ENCODE measurements at regions not wholly inside any gene's neighbourhood (a gene's known extent, or its start where the extent isn't known, plus 50 kb on each side); places are given as distances from the start of the nearest gene placed in this dataset.

DNA sequence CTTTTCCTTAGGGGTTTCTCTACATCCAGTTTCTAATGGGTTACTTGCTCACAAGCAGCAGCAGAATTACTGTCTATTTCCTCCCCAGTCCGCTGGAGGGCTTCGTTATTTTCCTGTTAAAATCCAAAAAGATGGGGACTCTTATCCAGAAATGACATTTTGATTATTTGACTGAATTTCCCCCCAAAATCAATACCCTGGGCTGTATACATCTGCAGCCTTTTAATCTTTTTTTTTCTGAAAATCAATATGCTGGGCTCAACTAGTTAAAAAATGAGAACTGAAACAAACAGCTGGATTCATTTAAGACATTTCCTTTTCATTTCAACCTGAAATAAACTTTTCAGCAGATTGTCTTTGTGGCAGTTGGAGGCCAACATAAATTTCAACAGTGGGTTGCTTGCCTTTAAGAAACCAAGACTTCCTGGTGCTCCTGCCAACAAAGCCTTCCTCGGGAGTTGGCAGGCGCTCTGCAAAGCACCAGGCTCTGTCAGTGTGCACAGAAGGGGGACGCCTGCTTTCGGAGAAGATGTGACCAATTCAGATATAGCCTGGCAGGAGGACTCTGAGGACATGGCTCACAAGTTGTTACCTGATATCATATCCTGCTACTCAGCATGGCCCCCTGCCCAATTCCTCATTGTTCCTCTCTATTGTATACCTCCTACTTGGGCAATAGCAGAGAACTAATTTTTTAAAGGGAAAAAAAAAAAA, 204.7 kb upstream of the ARG1 start:
- intact Hi-C loops (cut with micrococcal nuclease; ENCODE audit: unreplicated experiment) (no loop called here), in situ Hi-C loops (cut with HindIII; ENCODE audit: low pct_unique_long_range_greater_than_20kb, low sequenced_read_pairs) (no loop called here)
- no peaks in the 10 kb centered on the region; the same call in 1 of the 2 replicates for H3K27me3 ChIP-seq (ENCODE audit: control insufficient read depth, insufficient read depth, low read length)
- no peak; the same call in 1 of the 2 replicates for ATAC-seq
- no TSS peak for BruUV-seq (replicated peaks)
- H3K27ac ChIP-seq (ENCODE audit: low read length): no peak overlapping the region
- DNase-seq (ENCODE audit: low read depth, low spot score): no peak
- no peaks in the 10 kb centered on the region for H3K4me1 ChIP-seq (ENCODE audit: control insufficient read depth, insufficient read depth, low read length)
- H3K9me3 ChIP-seq (ENCODE audit: control insufficient read depth, insufficient read depth, low read depth, low read length): no peaks in the 10 kb centered on the region
- ChIA-PET POLR2A (interaction anchor here (1.1 kb wide), 1 partner anchor 17 kb away, joined by 3 read pairs; no protein-coding TSS in a partner anchor), CTCF (no interaction called here)
- H3K4me3 ChIP-seq (ENCODE audit: low read depth in 2 of 2, low read length in 2 of 2): no peak overlapping the region
- TF ChIP-seq, protein P1, sequence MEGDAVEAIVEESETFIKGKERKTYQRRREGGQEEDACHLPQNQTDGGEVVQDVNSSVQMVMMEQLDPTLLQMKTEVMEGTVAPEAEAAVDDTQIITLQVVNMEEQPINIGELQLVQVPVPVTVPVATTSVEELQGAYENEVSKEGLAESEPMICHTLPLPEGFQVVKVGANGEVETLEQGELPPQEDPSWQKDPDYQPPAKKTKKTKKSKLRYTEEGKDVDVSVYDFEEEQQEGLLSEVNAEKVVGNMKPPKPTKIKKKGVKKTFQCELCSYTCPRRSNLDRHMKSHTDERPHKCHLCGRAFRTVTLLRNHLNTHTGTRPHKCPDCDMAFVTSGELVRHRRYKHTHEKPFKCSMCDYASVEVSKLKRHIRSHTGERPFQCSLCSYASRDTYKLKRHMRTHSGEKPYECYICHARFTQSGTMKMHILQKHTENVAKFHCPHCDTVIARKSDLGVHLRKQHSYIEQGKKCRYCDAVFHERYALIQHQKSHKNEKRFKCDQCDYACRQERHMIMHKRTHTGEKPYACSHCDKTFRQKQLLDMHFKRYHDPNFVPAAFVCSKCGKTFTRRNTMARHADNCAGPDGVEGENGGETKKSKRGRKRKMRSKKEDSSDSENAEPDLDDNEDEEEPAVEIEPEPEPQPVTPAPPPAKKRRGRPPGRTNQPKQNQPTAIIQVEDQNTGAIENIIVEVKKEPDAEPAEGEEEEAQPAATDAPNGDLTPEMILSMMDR (IDR thresholded peaks at IDR 0.05): no peak
- TF ChIP-seq SIN3A (IDR thresholded peaks at IDR 0.05; ENCODE audit: borderline replicate concordance, insufficient read depth, low read depth, low read length) (no peak), POLR2AphosphoS5 (IDR thresholded peaks at IDR 0.05; ENCODE audit: low read depth, low read length) (no peak), TCF7L2 (IDR thresholded peaks at IDR 0.05; ENCODE audit: low read depth, low read length) (no peak)
- TF ChIP-seq, protein P2, sequence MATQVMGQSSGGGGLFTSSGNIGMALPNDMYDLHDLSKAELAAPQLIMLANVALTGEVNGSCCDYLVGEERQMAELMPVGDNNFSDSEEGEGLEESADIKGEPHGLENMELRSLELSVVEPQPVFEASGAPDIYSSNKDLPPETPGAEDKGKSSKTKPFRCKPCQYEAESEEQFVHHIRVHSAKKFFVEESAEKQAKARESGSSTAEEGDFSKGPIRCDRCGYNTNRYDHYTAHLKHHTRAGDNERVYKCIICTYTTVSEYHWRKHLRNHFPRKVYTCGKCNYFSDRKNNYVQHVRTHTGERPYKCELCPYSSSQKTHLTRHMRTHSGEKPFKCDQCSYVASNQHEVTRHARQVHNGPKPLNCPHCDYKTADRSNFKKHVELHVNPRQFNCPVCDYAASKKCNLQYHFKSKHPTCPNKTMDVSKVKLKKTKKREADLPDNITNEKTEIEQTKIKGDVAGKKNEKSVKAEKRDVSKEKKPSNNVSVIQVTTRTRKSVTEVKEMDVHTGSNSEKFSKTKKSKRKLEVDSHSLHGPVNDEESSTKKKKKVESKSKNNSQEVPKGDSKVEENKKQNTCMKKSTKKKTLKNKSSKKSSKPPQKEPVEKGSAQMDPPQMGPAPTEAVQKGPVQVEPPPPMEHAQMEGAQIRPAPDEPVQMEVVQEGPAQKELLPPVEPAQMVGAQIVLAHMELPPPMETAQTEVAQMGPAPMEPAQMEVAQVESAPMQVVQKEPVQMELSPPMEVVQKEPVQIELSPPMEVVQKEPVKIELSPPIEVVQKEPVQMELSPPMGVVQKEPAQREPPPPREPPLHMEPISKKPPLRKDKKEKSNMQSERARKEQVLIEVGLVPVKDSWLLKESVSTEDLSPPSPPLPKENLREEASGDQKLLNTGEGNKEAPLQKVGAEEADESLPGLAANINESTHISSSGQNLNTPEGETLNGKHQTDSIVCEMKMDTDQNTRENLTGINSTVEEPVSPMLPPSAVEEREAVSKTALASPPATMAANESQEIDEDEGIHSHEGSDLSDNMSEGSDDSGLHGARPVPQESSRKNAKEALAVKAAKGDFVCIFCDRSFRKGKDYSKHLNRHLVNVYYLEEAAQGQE (IDR thresholded peaks at IDR 0.05; ENCODE audit: insufficient read depth in 1 of 2, low read depth in 2 of 2, low read length in 1 of 2): no peak
- no peaks in the 10 kb centered on the region for H3K36me3 ChIP-seq (ENCODE audit: control insufficient read depth, insufficient read depth, low read length)

DNA sequence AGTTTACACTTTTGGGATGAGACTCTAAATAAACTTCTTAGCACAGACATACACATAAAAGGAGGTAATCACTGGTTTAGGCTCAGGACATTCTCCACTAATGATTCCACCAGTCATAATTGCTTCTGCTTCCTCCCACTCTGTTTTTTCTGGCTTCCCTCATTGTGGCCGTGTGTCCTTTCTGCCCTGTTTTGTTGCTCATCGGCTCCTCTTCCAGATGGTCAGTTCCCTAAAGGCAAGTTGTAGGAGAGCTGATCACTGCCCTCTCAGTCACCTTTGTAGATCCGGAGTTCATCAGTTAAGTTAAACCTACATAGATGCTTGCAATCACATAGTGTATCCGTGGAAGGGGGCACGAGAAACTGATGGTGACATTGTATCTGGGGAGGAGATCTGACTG, 200.5 kb upstream of the ARG1 start:
- no TSS peak for BruUV-seq (replicated peaks)
- CTCF ChIA-PET: no interaction called here
- intact Hi-C loops (cut with micrococcal nuclease; ENCODE audit: unreplicated experiment): no loop called here

More for the DNA sequence above, 200.5 kb upstream of the ARG1 start:
- TF ChIP-seq SIN3A (IDR thresholded peaks at IDR 0.05; ENCODE audit: borderline replicate concordance, insufficient read depth, low read depth, low read length): no peak
- TF ChIP-seq TCF7L2 (IDR thresholded peaks at IDR 0.05; ENCODE audit: low read depth, low read length): no peak
- no peak for TF ChIP-seq POLR2AphosphoS5 (IDR thresholded peaks at IDR 0.05; ENCODE audit: low read depth, low read length)
- TF ChIP-seq, protein P2 (IDR thresholded peaks at IDR 0.05; ENCODE audit: insufficient read depth in 1 of 2, low read depth in 2 of 2, low read length in 1 of 2): no peak
- TF ChIP-seq, protein P1 (IDR thresholded peaks at IDR 0.05): no peak
- DNase-seq (ENCODE audit: low read depth, low spot score) (no peak), ATAC-seq (no peak)
- POLR2A ChIA-PET: no interaction called here
- Histone ChIP-seq H3K9me3 (ENCODE audit: control insufficient read depth, insufficient read depth, low read depth, low read length) (no peaks in the 10 kb centered on the region), H3K27ac (ENCODE audit: low read length) (no peak overlapping the region), H3K4me3 (ENCODE audit: low read depth in 2 of 2, low read length in 2 of 2) (no peak overlapping the region), H3K36me3 (ENCODE audit: control insufficient read depth, insufficient read depth, low read length) (no peaks in the 10 kb centered on the region), H3K27me3 (ENCODE audit: control insufficient read depth, insufficient read depth, low read length) (no peaks in the 10 kb centered on the region; the same call in 1 of the 2 replicates), H3K4me1 (ENCODE audit: control insufficient read depth, insufficient read depth, low read length) (no peaks in the 10 kb centered on the region)
- in situ Hi-C loops (cut with HindIII; ENCODE audit: low pct_unique_long_range_greater_than_20kb, low sequenced_read_pairs): no loop called here
